DMS53 (cell line): ENCODE measurements at regions not wholly inside any gene's neighbourhood (a gene's known extent, or its start where the extent isn't known, plus 50 kb on each side); places are given as distances from the start of the nearest gene placed in this dataset.
"Not testable (repeated sequence)": the region's sequence is repeated elsewhere in the genome, so short reads cannot be mapped to it uniquely, and the experiment has no call there.

Experiments
- DNase-seq: peaks from one replicate; lab custom pipeline; 2025; lab: John Stamatoyannopoulos, UW

- DNase-seq: no peak
Observed at GRCh38 chr6:90372450-90372849, 75.8 kb upstream of the BACH2 start.

- no peak for DNase-seq
Observed at GRCh38 chr6:90370493-90370959, 73.9 kb upstream of the BACH2 start.

- no peak for DNase-seq
Observed at GRCh38 chr6:90369651-90370050, 73.0 kb upstream of the BACH2 start.

GRCh38 chr6:90369024-90369519 lies 72.4 kb upstream of the BACH2 start:
- DNase-seq: peak; percentile 54

GRCh38 chr6:90368601-90369000 lies 72.0 kb upstream of the BACH2 start:
- no peak for DNase-seq

- no peak for DNase-seq
Observed at GRCh38 chr6:90368001-90368400, 71.4 kb upstream of the BACH2 start.

GRCh38 chr6:90365565-90366219 lies 69.0 kb upstream of the BACH2 start:
- no peak for DNase-seq

GRCh38 chr6:90365002-90365401 lies 68.4 kb upstream of the BACH2 start:
- no peak for DNase-seq

GRCh38 chr6:90364286-90364685 lies 67.6 kb upstream of the BACH2 start:
- DNase-seq: no peak

GRCh38 chr6:90362318-90362717 lies 65.7 kb upstream of the BACH2 start:
- DNase-seq: no peak

GRCh38 chr6:90361174-90361573 lies 64.5 kb upstream of the BACH2 start:
- no peak for DNase-seq

GRCh38 chr6:90358036-90358770 lies 61.6 kb upstream of the BACH2 start:
- not testable (repeated sequence) for DNase-seq

GRCh38 chr6:90356012-90356421 lies 59.4 kb upstream of the BACH2 start:
- no peak for DNase-seq

GRCh38 chr6:90354961-90355360 lies 58.3 kb upstream of the BACH2 start:
- no peak for DNase-seq

GRCh38 chr6:90351696-90352095 lies 55.1 kb upstream of the BACH2 start:
- DNase-seq: no peak

- no peak for DNase-seq
Observed at GRCh38 chr6:90350689-90351554, 54.3 kb upstream of the BACH2 start.

GRCh38 chr6:90347411-90347851 lies 50.8 kb upstream of the BACH2 start:
- no peak for DNase-seq

GRCh38 chr6:90346729-90347128 lies 50.1 kb upstream of the BACH2 start:
- no peak for DNase-seq
